Esophagus muscularis mucosa (tissue), 4 donors: ENCODE measurements at regions not wholly inside any gene's neighbourhood (a gene's known extent, or its start where the extent isn't known, plus 50 kb on each side); places are given as distances from the start of the nearest gene placed in this dataset.

ENCODE experiments used
- DNase-seq: peaks from one replicate; pipeline ENCODE4 v3.0.0-alpha.2; 2017; ENCODE audit errors: extremely low spot score
- H3K27ac ChIP-seq, 4 donors: fragments of 200-600 bp; sonication (generic); replicated peaks in 1 of 4; 1 replicate in 3 of 4; 2 replicates in 1 of 4; pipeline ENCODE4 v1.5.1; 2016 to 2019; ENCODE audit warnings: mild to moderate bottlenecking in 1 of 4
- H3K27me3 ChIP-seq, 4 donors: fragments of 200-600 bp; sonication (generic); one replicate each; pipeline versions ENCODE4 v1.5.1 to v1.6.0; 2016 to 2019
- H3K36me3 ChIP-seq, 4 donors: fragments of 200-600 bp; sonication (generic); one replicate each; pipeline ENCODE4 v1.5.1; 2016 to 2019
- H3K4me1 ChIP-seq, 4 donors: fragments of 200-600 bp; sonication (generic); one replicate each; pipeline ENCODE4 v1.5.1; 2016 to 2019
- H3K4me3 ChIP-seq, 4 donors: fragments of 200-600 bp; sonication (generic); 1 replicate in 2 of 4; 2 replicates in 2 of 4; pipeline ENCODE4 v1.5.1; 2016 to 2019; ENCODE audit warnings: mild to moderate bottlenecking in 4 of 4, moderate library complexity in 1 of 4
- H3K9me3 ChIP-seq, 4 donors: fragments of 200-600 bp; sonication (generic); 1 replicate in 3 of 4; 2 replicates in 1 of 4; pipeline ENCODE4 v1.5.1; 2016 to 2019
- CTCF ChIP-seq, 3 experiments: fragments of 200-600 bp in 2 of 3; fragments of 450-650 bp in 1 of 3; sonication (generic) in 2 of 3; IDR thresholded peaks; one replicate each; pipeline ENCODE4 v1.5.1; 2017 to 2019; ENCODE audit warnings: antibody characterized with exemption in 3 of 3, mild to moderate bottlenecking in 2 of 3, moderate library complexity in 1 of 3
- EP300 ChIP-seq: sonication (generic); formaldehyde crosslinking; IDR thresholded peaks from one replicate; pipeline ENCODE4 v1.6.1; 2017; ENCODE audit warnings: antibody characterized with exemption
- POLR2A ChIP-seq: fragments of 450-650 bp; IDR thresholded peaks from one replicate; pipeline ENCODE4 v1.6.1; 2017; ENCODE audit warnings: antibody characterized with exemption, moderate library complexity, mild to moderate bottlenecking, low read depth
- POLR2AphosphoS5 ChIP-seq, 2 donors: sonication (generic); formaldehyde crosslinking; IDR thresholded peaks; one replicate each; pipeline ENCODE4 v1.6.1; 2017; ENCODE audit warnings: antibody characterized with exemption in 2 of 2
- WGBS: methylation state at CpG from one replicate; pipeline ENCODE4 v1.1.5; 2018; 5-methylcytosine and 5-hydroxymethylcytosine counted together
- intact Hi-C: fragments of 100-400 bp; cut with DNase I; formaldehyde crosslinking; loops from one replicate; pipeline ENCODE4 v1.15.1; 2023

GRCh38 chr5:101997235-101997634 lies 298.8 kb downstream of the SLCO4C1 start:
- TF ChIP-seq EP300 (no peak), CTCF (IDR thresholded peaks at IDR 0.05) (no peak), POLR2AphosphoS5 (IDR thresholded peaks at IDR 0.05) (no peak), POLR2A (no peak)
- Histone ChIP-seq H3K36me3 (no peaks in the 10 kb centered on the region), H3K4me1 (no peaks in the 10 kb centered on the region), H3K27me3 (no peaks in the 10 kb centered on the region), H3K27ac (no peak overlapping the region), H3K4me3 (no peak overlapping the region), H3K9me3 (no peaks in the 10 kb centered on the region)
- DNase-seq = no peak
- WGBS = 87% methylated on average over 1 of the region's 1 CpG
- intact Hi-C loops = no loop called here

- no peaks in the 10 kb centered on the region for H3K36me3 ChIP-seq
- intact Hi-C loops = no loop called here
- WGBS = 73% methylated on average over 2 of the region's 2 CpGs
- no peak overlapping the region for H3K27ac ChIP-seq
- DNase-seq = no peak
- TF ChIP-seq POLR2AphosphoS5 (IDR thresholded peaks at IDR 0.05) (no peak), EP300 (no peak)
- H3K27me3 ChIP-seq = no peaks in the 10 kb centered on the region
- no peak overlapping the region for H3K4me3 ChIP-seq
- H3K9me3 ChIP-seq = no peaks in the 10 kb centered on the region
- no peaks in the 10 kb centered on the region for H3K4me1 ChIP-seq
Observed at GRCh38 chr5:101995585-101995984, 300.5 kb downstream of the SLCO4C1 start.

GRCh38 chr5:101991486-101991885 lies 304.6 kb downstream of the SLCO4C1 start:
- Histone ChIP-seq H3K27ac (no peak overlapping the region), H3K9me3 (no peaks in the 10 kb centered on the region), H3K27me3 (no peaks in the 10 kb centered on the region), H3K4me1 (no peaks in the 10 kb centered on the region), H3K4me3 (no peak overlapping the region), H3K36me3 (no peaks in the 10 kb centered on the region)
- DNase-seq = no peak
- intact Hi-C loops = no loop called here
- TF ChIP-seq POLR2A (no peak), CTCF (IDR thresholded peaks at IDR 0.05) (no peak), POLR2AphosphoS5 (IDR thresholded peaks at IDR 0.05) (no peak), EP300 (no peak)
- whole genome bisulfite sequencing = 94% methylated on average over 1 of the region's 1 CpG

GRCh38 chr5:101989659-101990058 lies 306.4 kb downstream of the SLCO4C1 start:
- H3K36me3 ChIP-seq = no peaks in the 10 kb centered on the region
- H3K27ac ChIP-seq = no peak overlapping the region
- H3K4me1 ChIP-seq = no peaks in the 10 kb centered on the region
- WGBS = 94% methylated on average over 1 of the region's 1 CpG
- intact Hi-C loops = no loop called here
- no peaks in the 10 kb centered on the region for H3K27me3 ChIP-seq
- no peak for TF ChIP-seq EP300
- no peak for TF ChIP-seq CTCF (IDR thresholded peaks at IDR 0.05)
- no peak for TF ChIP-seq POLR2AphosphoS5 (IDR thresholded peaks at IDR 0.05)
- TF ChIP-seq POLR2A = no peak
- no peaks in the 10 kb centered on the region for H3K9me3 ChIP-seq
- no peak overlapping the region for H3K4me3 ChIP-seq
- DNase-seq = no peak

- Histone ChIP-seq H3K9me3 (no peaks in the 10 kb centered on the region), H3K36me3 (no peaks in the 10 kb centered on the region), H3K4me3 (no peak overlapping the region), H3K27ac (no peak overlapping the region), H3K4me1 (no peaks in the 10 kb centered on the region), H3K27me3 (no peaks in the 10 kb centered on the region)
- no peak for DNase-seq
- intact Hi-C loops = no loop called here
- 0% methylated on average over 1 of the region's 1 CpG for WGBS
- TF ChIP-seq CTCF (IDR thresholded peaks at IDR 0.05) (peak; percentile 37 to 62 (median 55)), EP300 (no peak)
Observed at GRCh38 chr5:101977729-101978345, 318.2 kb downstream of the SLCO4C1 start.
